ACC112 (cell line): ENCODE measurements at regions not wholly inside any gene's neighbourhood (a gene's known extent, or its start where the extent isn't known, plus 50 kb on each side); places are given as distances from the start of the nearest gene placed in this dataset.
A peak's percentile ranks its signal among the peaks of the same experiment; 100 is the strongest.

Experiments
- H2AFZ ChIP-seq: fragments of 200-600 bp; sonication (generic); one replicate; pipeline ENCODE4 v1.6.0; 2017; ENCODE audit warnings: antibody characterized with exemption, low read length; ENCODE audit not compliant: unreplicated experiment
- H3K27ac ChIP-seq: fragments of 200-600 bp; sonication (generic); 2 replicates; pipeline ENCODE4 v1.5.1; 2014; ENCODE audit warnings: low read depth, mild to moderate bottlenecking, antibody characterized with exemption, low read length, moderate library complexity
- H3K27me3 ChIP-seq: fragments of 200-600 bp; sonication (generic); 2 replicates; pipeline ENCODE4 v1.6.1; 2014; ENCODE audit warnings: mild to moderate bottlenecking, antibody characterized with exemption, low read length, moderate library complexity, mixed read lengths; ENCODE audit not compliant: insufficient read depth
- H3K36me3 ChIP-seq: fragments of 200-600 bp; sonication (generic); 2 replicates; pipeline ENCODE4 v1.6.1; 2016; ENCODE audit warnings: mild to moderate bottlenecking, antibody characterized with exemption, low read length, moderate library complexity, mixed read lengths; ENCODE audit not compliant: insufficient read depth
- H3K4me1 ChIP-seq: fragments of 200-600 bp; sonication (generic); one replicate; pipeline ENCODE4 v1.6.1; 2016; ENCODE audit warnings: low read length, mixed read lengths; ENCODE audit not compliant: insufficient read depth, unreplicated experiment, control insufficient read depth
- H3K4me3 ChIP-seq: fragments of 200-600 bp; sonication (generic); 2 replicates; pipeline ENCODE4 v1.5.1; 2014; ENCODE audit warnings: mild to moderate bottlenecking, low read depth, low read length
- H3K79me2 ChIP-seq: fragments of 200-600 bp; sonication (generic); one replicate; pipeline ENCODE4 v1.6.0; 2016; ENCODE audit warnings: low read length; ENCODE audit not compliant: control insufficient read depth, unreplicated experiment, insufficient read depth

DNA sequence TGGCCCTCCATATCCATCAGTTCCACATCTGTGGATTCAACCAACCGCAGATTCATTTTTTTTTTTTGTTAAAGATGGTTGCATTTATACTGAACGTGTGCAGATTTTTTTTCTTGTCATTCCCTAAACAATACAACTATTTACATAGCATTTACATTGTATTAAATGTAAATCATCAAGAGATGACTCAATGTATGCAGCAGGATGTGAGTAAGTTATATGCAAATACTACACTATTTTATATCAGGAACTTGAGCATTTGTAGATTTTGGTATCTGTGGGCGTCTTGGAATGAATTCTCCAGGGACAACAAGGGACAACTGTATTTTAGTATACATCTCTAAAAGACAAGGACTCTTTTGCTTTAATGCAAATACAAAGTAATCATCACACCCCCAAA is 299.2 kb upstream of the ZNF608 start:
- no peak overlapping the region for H3K27ac ChIP-seq
- no peak overlapping the region for H2AFZ ChIP-seq
- peaks cover 37% of the 10 kb centered on the region for H3K4me1 ChIP-seq
- H3K36me3 ChIP-seq = no peaks in the 10 kb centered on the region
- no peaks in the 10 kb centered on the region for H3K27me3 ChIP-seq
- no peaks in the 10 kb centered on the region for H3K79me2 ChIP-seq
- no peak overlapping the region for H3K4me3 ChIP-seq

GRCh38 chr5:125046838-125047237 is 300.4 kb upstream of the ZNF608 start:
- Histone ChIP-seq H3K36me3 (no peaks in the 10 kb centered on the region), H2AFZ (no peak overlapping the region), H3K27ac (no peak overlapping the region)

GRCh38 chr5:125047871-125048270 is 301.4 kb upstream of the ZNF608 start:
- Histone ChIP-seq H3K36me3 (no peaks in the 10 kb centered on the region), H3K79me2 (no peaks in the 10 kb centered on the region), H3K27me3 (no peaks in the 10 kb centered on the region), H3K4me1 (peaks cover 33% of the 10 kb centered on the region), H3K4me3 (no peak overlapping the region), H3K27ac (no peak overlapping the region), H2AFZ (no peak overlapping the region)

More at GRCh38 chr5:125046838-125047237, 300.4 kb upstream of the ZNF608 start:
- Histone ChIP-seq H3K27me3 (no peaks in the 10 kb centered on the region), H3K4me1 (peaks cover 37% of the 10 kb centered on the region), H3K4me3 (no peak overlapping the region), H3K79me2 (no peaks in the 10 kb centered on the region)

- no peak overlapping the region for H3K27ac ChIP-seq
- no peaks in the 10 kb centered on the region for H3K79me2 ChIP-seq
- no peak overlapping the region for H2AFZ ChIP-seq
- peaks cover 13% of the 10 kb centered on the region for H3K4me1 ChIP-seq
- no peaks in the 10 kb centered on the region for H3K36me3 ChIP-seq
- no peak overlapping the region for H3K4me3 ChIP-seq
- H3K27me3 ChIP-seq = no peaks in the 10 kb centered on the region
Measured at GRCh38 chr5:125049721-125050702, 303.6 kb upstream of the ZNF608 start.

GRCh38 chr5:125050926-125051325 is 304.5 kb upstream of the ZNF608 start:
- H3K4me3 ChIP-seq = no peak overlapping the region

DNA sequence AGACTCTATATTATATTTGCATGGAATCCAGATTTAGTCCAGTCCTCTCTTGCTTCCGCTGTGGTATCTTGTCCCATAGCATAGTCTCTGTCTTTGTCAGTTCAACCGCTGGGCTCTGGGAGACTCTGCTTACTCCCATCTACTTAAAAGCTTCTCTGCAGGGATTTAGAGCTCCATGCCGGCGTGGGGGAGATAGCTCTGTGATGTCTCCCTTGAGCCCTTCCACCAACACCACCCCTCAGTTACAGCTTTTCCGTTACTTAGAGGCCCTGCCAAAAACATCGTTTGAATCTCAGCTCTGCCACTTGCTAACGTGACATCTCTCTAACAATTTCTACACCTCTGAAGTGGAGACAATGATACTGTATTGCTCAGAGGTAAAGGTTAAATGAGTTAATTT is 306.1 kb upstream of the ZNF608 start:
- Histone ChIP-seq H2AFZ (no peak overlapping the region), H3K4me1 (peaks cover 5% of the 10 kb centered on the region), H3K27ac (no peak overlapping the region), H3K27me3 (no peaks in the 10 kb centered on the region), H3K36me3 (no peaks in the 10 kb centered on the region), H3K4me3 (no peak overlapping the region), H3K79me2 (no peaks in the 10 kb centered on the region)

More at GRCh38 chr5:125050926-125051325, 304.5 kb upstream of the ZNF608 start:
- H3K27ac ChIP-seq = no peak overlapping the region
- peaks cover 3% of the 10 kb centered on the region for H3K4me1 ChIP-seq
- no peak overlapping the region for H2AFZ ChIP-seq
- no peaks in the 10 kb centered on the region for H3K27me3 ChIP-seq
- no peaks in the 10 kb centered on the region for H3K79me2 ChIP-seq
- H3K36me3 ChIP-seq = no peaks in the 10 kb centered on the region

DNA sequence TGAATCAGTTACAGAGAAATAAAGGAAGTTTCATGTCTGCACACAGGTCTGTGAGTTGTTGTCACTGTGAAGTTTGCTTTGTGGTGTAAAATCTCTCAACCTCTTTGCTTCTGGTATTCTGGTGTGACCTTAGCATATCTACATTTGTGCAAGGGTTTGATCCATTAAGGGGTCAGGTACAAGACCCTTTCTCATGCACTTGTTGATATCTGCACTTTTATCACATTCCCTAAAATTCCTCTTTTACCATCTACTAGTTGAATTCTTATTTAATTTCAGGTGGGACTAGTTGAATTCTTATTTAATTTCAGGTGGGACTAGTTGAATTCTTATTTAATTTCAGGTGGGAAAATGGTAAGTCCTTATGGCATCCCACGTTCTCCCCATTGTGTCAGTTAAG is 306.7 kb upstream of the ZNF608 start:
- peaks cover 9% of the 10 kb centered on the region for H3K4me1 ChIP-seq
- no peak overlapping the region for H3K27ac ChIP-seq
- no peaks in the 10 kb centered on the region for H3K36me3 ChIP-seq
- H3K27me3 ChIP-seq = no peaks in the 10 kb centered on the region
- H3K79me2 ChIP-seq = no peaks in the 10 kb centered on the region
- no peak overlapping the region for H3K4me3 ChIP-seq
- no peak overlapping the region for H2AFZ ChIP-seq

- no peaks in the 10 kb centered on the region for H3K79me2 ChIP-seq
- H3K4me3 ChIP-seq = no peak overlapping the region
- no peak overlapping the region for H2AFZ ChIP-seq
- no peaks in the 10 kb centered on the region for H3K27me3 ChIP-seq
- H3K36me3 ChIP-seq = no peaks in the 10 kb centered on the region
- H3K27ac ChIP-seq = no peak overlapping the region
- H3K4me1 ChIP-seq = peaks cover 18% of the 10 kb centered on the region
Measured at GRCh38 chr5:125054146-125054545, 307.7 kb upstream of the ZNF608 start.

DNA sequence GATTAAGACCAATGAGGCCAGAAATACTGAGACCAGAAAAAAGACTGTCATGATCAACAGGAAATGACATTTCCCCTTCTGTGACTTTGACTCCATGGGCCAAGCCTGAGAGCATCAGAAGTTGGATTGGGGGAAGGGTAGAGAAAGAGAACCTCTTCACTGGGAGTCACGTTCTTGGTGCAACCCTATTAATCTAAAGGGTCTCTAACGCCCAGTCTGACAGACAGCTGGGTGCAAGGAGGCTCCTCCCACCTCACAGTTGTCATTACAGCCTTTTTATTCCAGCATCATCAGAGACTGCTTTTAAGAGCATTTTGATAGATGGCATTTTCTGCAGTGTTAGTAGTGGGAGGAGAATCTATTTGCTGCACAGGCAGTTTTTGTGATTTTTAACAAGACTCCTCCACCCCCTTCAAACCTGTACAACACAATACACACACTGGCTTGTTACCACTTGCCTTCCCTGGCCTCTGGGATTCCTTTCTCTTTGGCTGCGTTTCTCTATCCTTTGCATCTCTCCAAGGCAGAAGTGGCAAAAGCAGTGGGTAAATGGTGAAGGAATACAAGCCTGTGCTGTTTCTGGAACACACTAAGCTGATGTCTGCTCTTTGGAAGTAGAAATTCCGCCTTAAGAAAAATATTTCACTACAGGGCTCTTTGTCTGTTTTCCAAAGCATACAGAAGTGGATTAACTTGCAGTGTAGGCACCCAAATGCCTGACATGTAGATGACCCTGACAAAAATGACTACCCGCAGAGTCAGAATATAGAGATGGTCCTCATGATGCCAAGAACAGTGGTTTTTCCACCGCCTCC is 310.4 kb upstream of the ZNF608 start:
- Histone ChIP-seq H3K27me3 (no peaks in the 10 kb centered on the region), H2AFZ (peak overlapping the region; percentile 86), H3K4me3 (peak overlapping the region; percentile 20; the same call in 1 of the 2 replicates), H3K27ac (no peak overlapping the region), H3K36me3 (no peaks in the 10 kb centered on the region), H3K79me2 (no peaks in the 10 kb centered on the region), H3K4me1 (peaks cover 20% of the 10 kb centered on the region)

DNA sequence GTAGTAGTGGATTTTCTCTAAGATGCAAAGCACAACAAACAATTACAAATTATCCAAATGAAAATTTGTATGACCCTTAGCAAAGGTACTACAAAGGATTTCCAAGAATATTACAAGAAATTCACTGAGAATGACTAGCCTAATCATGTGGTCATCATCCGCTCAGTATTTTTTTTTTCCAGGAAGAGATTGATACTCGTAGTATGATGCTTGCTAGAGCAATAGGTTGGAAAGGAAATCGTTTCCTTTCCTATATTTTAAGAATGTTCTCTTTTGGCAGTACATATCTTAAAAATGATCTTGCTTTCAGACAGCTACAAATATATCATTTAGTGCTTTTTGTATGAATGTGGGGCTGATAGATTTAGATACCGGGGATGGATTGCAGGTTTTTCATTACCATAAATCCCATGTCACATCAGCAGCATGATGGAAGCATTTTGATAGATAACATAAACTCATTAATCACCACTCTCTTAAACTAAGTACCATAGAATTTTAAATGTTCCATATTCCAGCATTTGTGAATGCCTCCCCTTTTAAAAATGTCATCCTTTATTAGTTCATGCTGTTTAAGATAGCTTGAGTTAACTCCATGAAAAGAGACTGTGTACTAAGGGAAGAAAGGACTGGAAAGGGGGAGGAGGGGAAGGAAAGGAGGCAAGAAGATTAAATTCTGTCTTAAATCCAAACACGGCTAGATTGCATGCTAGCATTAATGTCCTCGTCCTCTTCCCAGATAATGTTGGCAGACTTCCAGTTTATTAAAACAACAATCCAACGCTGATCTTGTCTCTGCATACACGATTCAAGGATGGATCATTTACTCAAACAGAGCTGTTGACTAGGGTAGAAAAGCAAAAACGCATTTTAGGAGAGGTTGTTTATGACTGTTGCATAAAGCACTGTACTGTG is 311.7 kb upstream of the ZNF608 start:
- peak overlapping the region; percentile 31; the same call in 1 of the 2 replicates for H3K4me3 ChIP-seq
- no peaks in the 10 kb centered on the region for H3K79me2 ChIP-seq
- peak overlapping the region; percentile 31 for H2AFZ ChIP-seq
- H3K27me3 ChIP-seq = no peaks in the 10 kb centered on the region
- peaks cover 20% of the 10 kb centered on the region for H3K4me1 ChIP-seq
- no peak overlapping the region for H3K27ac ChIP-seq
- no peaks in the 10 kb centered on the region for H3K36me3 ChIP-seq
